SK-N-SH treated with all-trans-retinoic acid at 6 μM for 48 hours (cell line): ENCODE measurements at regions not wholly inside any gene's neighbourhood (a gene's known extent, or its start where the extent isn't known, plus 50 kb on each side); places are given as distances from the start of the nearest gene placed in this dataset.

Experiments used
- ARNTL ChIP-seq: fragments of 450-650 bp; formaldehyde crosslinking; IDR thresholded peaks from 2 replicates; pipeline ENCODE4 v1.5.0; 2020; ENCODE audit warnings: low read depth, mild to moderate bottlenecking, moderate library complexity, borderline replicate concordance
- CSDC2 ChIP-seq: fragments of 250-450 bp; sonication (Bioruptor Pico); IDR thresholded peaks from 2 replicates; pipeline ENCODE4 v1.5.0; 2020; ENCODE audit warnings: mild to moderate bottlenecking, moderate library complexity
- CSRNP3 ChIP-seq: fragments of 250-450 bp; sonication (Bioruptor Pico); IDR thresholded peaks from 2 replicates; pipeline ENCODE4 v1.5.1; 2021; ENCODE audit warnings: mild to moderate bottlenecking, moderate library complexity
- ESRRG ChIP-seq: fragments of 250-450 bp; sonication (Bioruptor Pico); IDR thresholded peaks from 2 replicates; pipeline ENCODE4 v1.6.1; 2021; ENCODE audit warnings: mild to moderate bottlenecking
- GLIS3 ChIP-seq: fragments of 250-450 bp; sonication (Bioruptor Pico); IDR thresholded peaks from 2 replicates; pipeline ENCODE4 v1.5.0; 2020; ENCODE audit warnings: mild to moderate bottlenecking, moderate library complexity
- OSR1 ChIP-seq: fragments of 250-450 bp; sonication (Bioruptor Pico); IDR thresholded peaks from 2 replicates; pipeline ENCODE4 v1.8.0; 2022; ENCODE audit warnings: moderate library complexity, mild to moderate bottlenecking, inconsistent platforms
- PATZ1 ChIP-seq: fragments of 250-450 bp; sonication (Bioruptor Pico); IDR thresholded peaks from 2 replicates; pipeline ENCODE4 v1.8.0; 2020; ENCODE audit warnings: mild to moderate bottlenecking, moderate library complexity, borderline replicate concordance
- SNAI2 ChIP-seq: fragments of 250-450 bp; sonication (Bioruptor Pico); IDR thresholded peaks from 2 replicates; pipeline ENCODE4 v1.5.0; 2020; ENCODE audit warnings: mild to moderate bottlenecking, moderate library complexity
- ZC3H10 ChIP-seq: fragments of 250-450 bp; sonication (Bioruptor Pico); IDR thresholded peaks from 2 replicates; pipeline ENCODE4 v1.5.1; 2021; ENCODE audit warnings: mild to moderate bottlenecking, moderate library complexity
- ZFP3 ChIP-seq: fragments of 250-450 bp; sonication (Bioruptor Pico); IDR thresholded peaks from 2 replicates; pipeline ENCODE4 v1.5.0; 2020; ENCODE audit warnings: mild to moderate bottlenecking, moderate library complexity
- ZFP30 ChIP-seq: fragments of 450-650 bp; formaldehyde crosslinking; IDR thresholded peaks from 2 replicates; pipeline ENCODE4 v1.5.0; 2022; ENCODE audit warnings: mild to moderate bottlenecking, moderate library complexity
- ZNF565 ChIP-seq: fragments of 450-650 bp; formaldehyde crosslinking; conservative IDR thresholded peaks from 2 replicates; pipeline ENCODE4 v1.5.0; 2020; ENCODE audit warnings: low read depth, mild to moderate bottlenecking, moderate library complexity
- ZNF70 ChIP-seq: fragments of 450-650 bp; formaldehyde crosslinking; IDR thresholded peaks from 2 replicates; pipeline ENCODE4 v1.5.0; 2020; ENCODE audit warnings: mild to moderate bottlenecking, moderate library complexity
- TF ChIP-seq, protein P1 (sequence below): fragments of 250-450 bp; sonication (Bioruptor Pico); IDR thresholded peaks from 2 replicates; pipeline ENCODE4 v1.8.0; 2021; ENCODE audit warnings: low read depth, mild to moderate bottlenecking, moderate library complexity, borderline replicate concordance

- no peak for TF ChIP-seq ZNF565 (CRISPR knock-in tag)
- TF ChIP-seq SNAI2: no peak
- no peak for TF ChIP-seq PATZ1 (CRISPR knock-in tag)
- TF ChIP-seq CSDC2: no peak
- TF ChIP-seq ZFP3: no peak
- no peak for TF ChIP-seq ZC3H10 (CRISPR knock-in tag)
- TF ChIP-seq ARNTL (CRISPR knock-in tag): no peak
- no peak for TF ChIP-seq ESRRG
- no peak for TF ChIP-seq ZNF70 (CRISPR knock-in tag)
- TF ChIP-seq, protein P1, sequence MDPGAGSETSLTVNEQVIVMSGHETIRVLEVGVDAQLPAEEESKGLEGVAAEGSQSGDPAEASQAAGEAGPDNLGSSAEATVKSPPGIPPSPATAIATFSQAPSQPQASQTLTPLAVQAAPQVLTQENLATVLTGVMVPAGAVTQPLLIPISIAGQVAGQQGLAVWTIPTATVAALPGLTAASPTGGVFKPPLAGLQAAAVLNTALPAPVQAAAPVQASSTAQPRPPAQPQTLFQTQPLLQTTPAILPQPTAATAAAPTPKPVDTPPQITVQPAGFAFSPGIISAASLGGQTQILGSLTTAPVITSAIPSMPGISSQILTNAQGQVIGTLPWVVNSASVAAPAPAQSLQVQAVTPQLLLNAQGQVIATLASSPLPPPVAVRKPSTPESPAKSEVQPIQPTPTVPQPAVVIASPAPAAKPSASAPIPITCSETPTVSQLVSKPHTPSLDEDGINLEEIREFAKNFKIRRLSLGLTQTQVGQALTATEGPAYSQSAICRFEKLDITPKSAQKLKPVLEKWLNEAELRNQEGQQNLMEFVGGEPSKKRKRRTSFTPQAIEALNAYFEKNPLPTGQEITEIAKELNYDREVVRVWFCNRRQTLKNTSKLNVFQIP (CRISPR knock-in tag): no peak
- TF ChIP-seq GLIS3 (CRISPR knock-in tag): no peak
- TF ChIP-seq CSRNP3 (CRISPR knock-in tag): no peak
- no peak for TF ChIP-seq OSR1 (CRISPR knock-in tag)
- TF ChIP-seq ZFP30 (CRISPR knock-in tag): no peak
Measured at GRCh38 chr5:42900734-42901133, 89.0 kb upstream of the SELENOP start.
